ENCODE measurements at regions not wholly inside any gene's neighbourhood (a gene's known extent, or its start where the extent isn't known, plus 50 kb on each side); places are given as distances from the start of the nearest gene placed in this dataset.

- Histone ChIP-seq H4K8ac (ENCODE audit: extremely low read depth, insufficient read depth, low read length) (no peak overlapping the region), H2AFZ (ENCODE audit: low read length) (no peak overlapping the region; the same call in 1 of the 2 replicates), H3K4ac (replicated peaks; ENCODE audit: insufficient read length, low read depth, low read length) (no peak overlapping the region), H3K23ac (ENCODE audit: insufficient read length) (no peak overlapping the region), H2BK12ac (ENCODE audit: low read depth, low read length) (no peak overlapping the region), H4K20me1 (replicated peaks in 1 of 2; ENCODE audit: control insufficient read depth in 1 of 2, insufficient read depth in 2 of 2, low read length in 2 of 2) (no peaks in the 10 kb centered on the region), H2BK5ac (ENCODE audit: low read depth, low read length) (no peak overlapping the region), H3K4me1 (replicated peaks in 1 of 4; ENCODE audit: control insufficient read depth in 3 of 4, insufficient read depth in 4 of 4, low read length in 3 of 4) (no peaks in the 10 kb centered on the region), H4K91ac (replicated peaks; ENCODE audit: insufficient read length, low read length) (no peak overlapping the region), H3K23me2 (ENCODE audit: low read depth, low read length) (no peaks in the 10 kb centered on the region; the same call in 1 of the 2 replicates), H3K27ac (ENCODE audit: low read depth, low read length) (no peak overlapping the region), H2AK5ac (ENCODE audit: low read depth, low read length) (no peak overlapping the region), H3K27me3 (replicated peaks in 1 of 4; ENCODE audit: control insufficient read depth in 3 of 4, extremely low read depth in 1 of 4, insufficient read depth in 3 of 4, low read length in 3 of 4) (no peaks in the 10 kb centered on the region; a peak in 1 of 7 replicates), H3K4me3 (ENCODE audit: extremely low read depth in 1 of 4, insufficient read depth in 2 of 4, low read depth in 3 of 4, low read length in 4 of 4) (no peak overlapping the region), H3K9ac (replicated peaks in 1 of 4; ENCODE audit: extremely low read depth in 1 of 4, low read depth in 3 of 4, low read length in 3 of 4) (no peak overlapping the region), H3K4me2 (ENCODE audit: insufficient read depth in 1 of 2, low read depth in 2 of 2, low read length in 2 of 2) (no peak overlapping the region), H3K9me3 (ENCODE audit: insufficient read depth in 2 of 2, low read depth in 1 of 2, low read length in 1 of 2) (no peaks in the 10 kb centered on the region), H2BK20ac (ENCODE audit: low read length) (no peak overlapping the region), H2BK15ac (ENCODE audit: low read length) (no peak overlapping the region), H3K18ac (ENCODE audit: extremely low read depth, low read length) (no peak overlapping the region), H2BK120ac (replicated peaks; ENCODE audit: low read depth, low read length) (no peak overlapping the region), H4K5ac (ENCODE audit: insufficient read length, low read depth, low read length) (no peak overlapping the region), H3K36me3 (ENCODE audit: control insufficient read depth in 2 of 4, insufficient read depth in 4 of 4, low read length in 3 of 4) (no peaks in the 10 kb centered on the region), H3K56ac (replicated peaks; ENCODE audit: insufficient read length, low read depth, low read length) (no peak overlapping the region), H3K79me1 (ENCODE audit: low read depth, low read length) (no peaks in the 10 kb centered on the region), H3K79me2 (ENCODE audit: control insufficient read depth in 1 of 2, insufficient read depth in 2 of 2, low read length in 2 of 2) (no peaks in the 10 kb centered on the region), H3K14ac (ENCODE audit: insufficient read length) (no peak overlapping the region)
- TF ChIP-seq RNF2 (IDR thresholded peaks at IDR 0.05; ENCODE audit: borderline replicate concordance, low read depth, low read length, missing control alignments, poor library complexity, severe bottlenecking) (no peak), SIX5 (IDR thresholded peaks at IDR 0.05; ENCODE audit: low read depth, low read length) (no peak), TAF1 (IDR thresholded peaks at IDR 0.05; ENCODE audit: low read depth, low read length) (no peak), GABPA (IDR thresholded peaks at IDR 0.05; ENCODE audit: borderline replicate concordance, insufficient read depth, low read length) (no peak), EZH2 (IDR thresholded peaks at IDR 0.05; ENCODE audit: low read depth, low read length, severe bottlenecking) (no peak), TCF12 (IDR thresholded peaks at IDR 0.05; ENCODE audit: low read depth, low read length) (no peak), JUN (IDR thresholded peaks at IDR 0.05; ENCODE audit: low read depth, low read length) (no peak), NRF1 (IDR thresholded peaks at IDR 0.05; ENCODE audit: low read depth, low read length) (no peak)
- TF ChIP-seq, protein P1, sequence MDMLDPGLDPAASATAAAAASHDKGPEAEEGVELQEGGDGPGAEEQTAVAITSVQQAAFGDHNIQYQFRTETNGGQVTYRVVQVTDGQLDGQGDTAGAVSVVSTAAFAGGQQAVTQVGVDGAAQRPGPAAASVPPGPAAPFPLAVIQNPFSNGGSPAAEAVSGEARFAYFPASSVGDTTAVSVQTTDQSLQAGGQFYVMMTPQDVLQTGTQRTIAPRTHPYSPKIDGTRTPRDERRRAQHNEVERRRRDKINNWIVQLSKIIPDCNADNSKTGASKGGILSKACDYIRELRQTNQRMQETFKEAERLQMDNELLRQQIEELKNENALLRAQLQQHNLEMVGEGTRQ (IDR thresholded peaks at IDR 0.05; ENCODE audit: low read length): no peak
- ChIA-PET CTCF (ENCODE audit: partially characterized antibody) (no interaction called here), POLR2A (ENCODE audit: partially characterized antibody) (no interaction called here)
- FAIRE-seq: no peak
- 84% methylated on average over 6 of the region's 6 CpGs; no CpG with 5 or more reads in 1 of the 2 experiments for WGBS, 2 experiments (ENCODE audit: extremely low coverage in 1 of 2, insufficient coverage in 1 of 2, insufficient read length in 1 of 2, insufficient replicate concordance in 2 of 2, low coverage in 1 of 2, low lambda C conversion rate in 2 of 2, missing lambda C conversion rate in 1 of 2)
- DNase-seq (ENCODE audit: low read depth in 1 of 2, low spot score in 2 of 2): no peak
Observed at GRCh38 chr1:229940684-229941083, 126.4 kb upstream of the GALNT2 start.
